Loucy (cell line): ENCODE measurements at regions not wholly inside any gene's neighbourhood (a gene's known extent, or its start where the extent isn't known, plus 50 kb on each side); places are given as distances from the start of the nearest gene placed in this dataset.

ENCODE experiments used
- EZH2phosphoT487 ChIP-seq: fragments of 200-600 bp; IDR thresholded peaks from 2 replicates; pipeline ENCODE4 v1.6.1; 2018; ENCODE audit warnings: antibody characterized with exemption, mild to moderate bottlenecking, moderate library complexity, borderline replicate concordance
- TF ChIP-seq, protein P1 (sequence below): fragments of 200-600 bp; sonication (generic); conservative IDR thresholded peaks from 2 replicates; pipeline ENCODE4 v1.5.1; 2014; ENCODE audit warnings: mild to moderate bottlenecking, antibody characterized with exemption, low read length

DNA sequence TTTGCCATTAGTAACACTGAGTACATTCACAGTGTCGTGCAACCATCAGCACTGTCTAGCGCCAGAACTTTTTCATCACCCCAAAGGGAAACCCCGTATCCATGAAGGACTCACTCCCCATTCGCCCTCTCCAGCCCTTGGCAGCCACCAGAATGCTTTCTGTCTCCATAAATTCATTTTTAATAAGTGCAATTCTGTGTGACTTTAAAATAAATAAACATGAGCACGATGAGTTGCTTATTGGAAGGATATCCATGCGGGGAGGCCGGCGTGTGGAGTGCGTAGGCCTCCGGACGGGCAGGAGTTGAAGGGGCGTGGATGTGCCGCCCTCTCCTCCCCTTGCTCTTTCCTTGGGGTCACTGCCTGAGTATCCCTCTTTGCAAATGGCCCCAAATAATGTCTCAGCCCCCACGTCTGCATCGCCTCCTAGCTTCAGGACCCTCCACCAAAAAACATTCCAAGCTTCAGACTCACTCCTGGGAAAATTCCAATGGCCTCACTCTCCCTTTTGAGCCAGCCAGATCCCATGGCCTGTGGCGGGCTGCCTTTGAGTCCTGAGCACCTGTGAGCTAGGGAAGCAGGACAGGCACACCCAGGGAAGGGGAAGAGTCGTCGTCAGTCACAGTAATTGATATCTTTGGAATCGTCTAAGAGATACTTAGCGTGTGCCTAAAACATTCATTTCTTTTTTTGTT lies 306.3 kb downstream of the SEC14L1 start:
- TF ChIP-seq, protein P1, sequence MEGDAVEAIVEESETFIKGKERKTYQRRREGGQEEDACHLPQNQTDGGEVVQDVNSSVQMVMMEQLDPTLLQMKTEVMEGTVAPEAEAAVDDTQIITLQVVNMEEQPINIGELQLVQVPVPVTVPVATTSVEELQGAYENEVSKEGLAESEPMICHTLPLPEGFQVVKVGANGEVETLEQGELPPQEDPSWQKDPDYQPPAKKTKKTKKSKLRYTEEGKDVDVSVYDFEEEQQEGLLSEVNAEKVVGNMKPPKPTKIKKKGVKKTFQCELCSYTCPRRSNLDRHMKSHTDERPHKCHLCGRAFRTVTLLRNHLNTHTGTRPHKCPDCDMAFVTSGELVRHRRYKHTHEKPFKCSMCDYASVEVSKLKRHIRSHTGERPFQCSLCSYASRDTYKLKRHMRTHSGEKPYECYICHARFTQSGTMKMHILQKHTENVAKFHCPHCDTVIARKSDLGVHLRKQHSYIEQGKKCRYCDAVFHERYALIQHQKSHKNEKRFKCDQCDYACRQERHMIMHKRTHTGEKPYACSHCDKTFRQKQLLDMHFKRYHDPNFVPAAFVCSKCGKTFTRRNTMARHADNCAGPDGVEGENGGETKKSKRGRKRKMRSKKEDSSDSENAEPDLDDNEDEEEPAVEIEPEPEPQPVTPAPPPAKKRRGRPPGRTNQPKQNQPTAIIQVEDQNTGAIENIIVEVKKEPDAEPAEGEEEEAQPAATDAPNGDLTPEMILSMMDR: no peak
- TF ChIP-seq EZH2phosphoT487: no peak
